ENCODE measurements at regions not wholly inside any gene's neighbourhood (a gene's known extent, or its start where the extent isn't known, plus 50 kb on each side); places are given as distances from the start of the nearest gene placed in this dataset.

- TF ChIP-seq ZNF362 (CRISPR knock-in tag; IDR thresholded peaks at IDR 0.05; ENCODE audit: borderline replicate concordance) (no peak), HOXA3 (CRISPR knock-in tag; IDR thresholded peaks at IDR 0.05) (peak; percentile 57; the same call in 1 of the 2 replicates), ZNF510 (CRISPR knock-in tag; IDR thresholded peaks at IDR 0.05; ENCODE audit: low read depth) (no peak), ZMYM3 (CRISPR knock-in tag; IDR thresholded peaks at IDR 0.05) (peak; percentile 59), NCOA5 (CRISPR knock-in tag; IDR thresholded peaks at IDR 0.05) (no peak), RNF219 (CRISPR knock-in tag; IDR thresholded peaks at IDR 0.05) (no peak), JUND (CRISPR knock-in tag; IDR thresholded peaks at IDR 0.05) (no peak), TOE1 (CRISPR knock-in tag; IDR thresholded peaks at IDR 0.05) (no peak), ZSCAN21 (CRISPR knock-in tag; IDR thresholded peaks at IDR 0.05; ENCODE audit: borderline replicate concordance) (no peak)
Observed at GRCh38 chr6:15026832-15027231, 219.0 kb upstream of the JARID2 start (continued).

- H2AFZ ChIP-seq (ENCODE audit: low read length): no peak overlapping the region
- H3K27me3 ChIP-seq (ENCODE audit: control insufficient read depth in 1 of 2, insufficient read depth in 2 of 2, low read length in 2 of 2): no peaks in the 10 kb centered on the region
- ChIA-PET CTCF (ENCODE audit: low intra/inter-chr PET ratio, low total read pairs) (no interaction called here), POLR2A (no interaction called here)
- H3K9me3 ChIP-seq (ENCODE audit: low read length): 0 out of 2 replicates have a peak, but pooled peaks cover 7% of the 10 kb centered on the region
- no peak overlapping the region for H3K4me3 ChIP-seq (replicated peaks in 1 of 3; ENCODE audit: insufficient read depth in 1 of 3, low read depth in 2 of 3, low read length in 3 of 3)
- H3K4me2 ChIP-seq (ENCODE audit: low read depth, low read length): no peak overlapping the region
- intact Hi-C loops (cut with micrococcal nuclease; ENCODE audit: unreplicated experiment) (no loop called here), in situ Hi-C loops (cut with HindIII; ENCODE audit: extremely low pct_ligation_motif_present, low pct_unique_long_range_greater_than_20kb) (no loop called here)
- ATAC-seq (no peak), DNase-seq (ENCODE audit: low spot score) (no peak), FAIRE-seq (no peak)
- no peak for TF ChIP-seq ESRRA (CRISPR knock-in tag; IDR thresholded peaks at IDR 0.05; ENCODE audit: low read depth)
- no peak for TF ChIP-seq CHCHD3 (CRISPR knock-in tag; IDR thresholded peaks at IDR 0.05)
- peak; percentile 57 for TF ChIP-seq ZNF629 (CRISPR knock-in tag; conservative IDR thresholded peaks at IDR 0.05)
- no peak for TF ChIP-seq SMAD1 (CRISPR knock-in tag; IDR thresholded peaks at IDR 0.05; ENCODE audit: borderline replicate concordance, low read depth)
- TF ChIP-seq IRX3 (CRISPR knock-in tag; IDR thresholded peaks at IDR 0.05; ENCODE audit: borderline replicate concordance, low read depth): no peak
- no peak for TF ChIP-seq ZNF263 (CRISPR knock-in tag; IDR thresholded peaks at IDR 0.05)
- no TSS peak for BruUV-seq (replicated peaks)
- H3K9ac ChIP-seq (ENCODE audit: insufficient read depth, low read depth, low read length): no peak overlapping the region
- H3K79me2 ChIP-seq (ENCODE audit: insufficient read depth, low read length): no peaks in the 10 kb centered on the region
- no peaks in the 10 kb centered on the region for H4K20me1 ChIP-seq (ENCODE audit: insufficient read depth, low read length)
- WGBS (ENCODE audit: low lambda C conversion rate): 62% methylated on average over 2 of the region's 2 CpGs
- H3K27ac ChIP-seq (ENCODE audit: extremely low read length, insufficient read depth, low read length): no peak overlapping the region
- H3K36me3 ChIP-seq (replicated peaks in 1 of 2; ENCODE audit: control insufficient read depth in 1 of 2, insufficient read depth in 2 of 2, low read length in 2 of 2): no peaks in the 10 kb centered on the region
- peaks cover 15% of the 10 kb centered on the region for H3K4me1 ChIP-seq (ENCODE audit: insufficient read depth, low read length)
Observed at GRCh38 chr6:15027472-15027871, 218.4 kb upstream of the JARID2 start.

Measured in HepG2 (cell line).